ENCODE measurements at regions not wholly inside any gene's neighbourhood (a gene's known extent, or its start where the extent isn't known, plus 50 kb on each side); places are given as distances from the start of the nearest gene placed in this dataset.

DNA sequence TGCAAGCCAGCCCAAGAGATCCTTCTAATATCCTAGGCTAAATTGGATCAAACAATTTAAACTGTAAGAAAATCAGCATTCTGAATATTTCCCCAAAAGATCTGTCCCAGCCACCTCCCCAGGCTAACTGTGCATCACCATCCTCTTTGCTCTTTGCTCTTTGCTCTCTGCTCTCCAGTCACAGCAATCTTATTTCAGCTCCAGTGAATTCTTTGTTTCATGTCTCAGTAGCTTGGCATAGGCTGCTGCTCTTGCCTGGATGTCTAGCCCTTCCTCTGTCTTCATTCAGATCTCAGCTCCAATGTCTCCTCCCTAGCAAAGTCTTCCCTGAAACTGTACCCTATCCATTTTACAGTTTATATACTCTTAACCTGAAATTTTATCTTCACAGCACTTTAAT, 399.8 kb upstream of the USP15 start:
- no peak for DNase-seq

DNA sequence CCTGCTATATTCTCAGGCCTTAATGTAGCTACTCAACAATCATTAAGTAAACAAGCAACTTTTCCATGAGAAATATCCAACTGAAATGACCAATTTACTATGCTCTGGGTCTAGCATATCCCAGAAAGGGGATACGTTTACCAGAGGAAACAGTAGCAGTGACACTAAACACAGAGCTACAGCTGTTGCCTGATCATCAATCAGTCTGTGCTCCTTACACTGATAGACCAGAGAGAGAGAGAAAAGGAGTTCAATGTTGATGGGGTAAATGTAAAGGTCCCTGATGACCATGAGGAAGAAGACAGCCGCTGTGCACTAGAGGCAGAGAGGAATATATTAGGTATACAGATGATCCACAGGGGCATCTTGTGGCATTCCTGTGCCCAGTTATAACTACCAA, 397.2 kb upstream of the USP15 start:
- no peak for DNase-seq

DNA sequence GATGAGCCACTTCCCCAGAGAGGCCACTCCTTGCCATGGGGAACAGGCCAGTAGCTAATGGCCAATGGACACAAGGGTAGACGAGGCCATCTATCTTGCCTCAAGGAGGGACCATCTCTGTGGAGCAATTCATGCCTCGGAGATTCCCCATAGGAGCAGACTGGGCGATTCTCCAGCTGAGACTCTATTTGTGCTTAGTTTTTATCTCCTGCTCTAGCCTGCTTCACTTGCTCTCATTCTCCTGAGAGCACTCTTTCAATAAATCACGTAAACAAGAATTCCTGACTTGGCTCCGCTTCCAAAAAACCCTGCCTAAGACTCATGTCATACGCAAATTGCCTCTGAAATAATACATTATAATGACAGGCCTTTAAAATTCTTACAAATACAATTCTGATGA, 396.4 kb upstream of the USP15 start:
- no peak for DNase-seq

DNA sequence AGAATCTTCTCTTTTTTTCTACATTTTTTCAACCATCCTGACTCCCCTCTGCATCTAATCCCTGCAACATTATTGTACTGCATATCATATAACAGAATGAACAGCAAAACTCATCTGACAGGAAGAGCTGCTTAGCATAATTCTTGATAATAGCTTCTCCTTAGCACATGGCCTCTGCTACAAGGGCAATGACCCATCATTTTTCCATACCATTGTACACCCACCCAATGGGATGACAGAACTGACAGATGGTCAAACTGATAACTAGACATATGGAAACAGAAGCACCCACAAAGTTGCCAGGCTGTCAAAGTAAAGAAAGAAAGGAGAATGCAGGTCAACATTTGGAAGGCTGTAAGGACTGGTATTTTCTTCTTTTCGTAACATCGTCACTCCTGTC, 390.4 kb upstream of the USP15 start:
- no peak for DNase-seq

DNA sequence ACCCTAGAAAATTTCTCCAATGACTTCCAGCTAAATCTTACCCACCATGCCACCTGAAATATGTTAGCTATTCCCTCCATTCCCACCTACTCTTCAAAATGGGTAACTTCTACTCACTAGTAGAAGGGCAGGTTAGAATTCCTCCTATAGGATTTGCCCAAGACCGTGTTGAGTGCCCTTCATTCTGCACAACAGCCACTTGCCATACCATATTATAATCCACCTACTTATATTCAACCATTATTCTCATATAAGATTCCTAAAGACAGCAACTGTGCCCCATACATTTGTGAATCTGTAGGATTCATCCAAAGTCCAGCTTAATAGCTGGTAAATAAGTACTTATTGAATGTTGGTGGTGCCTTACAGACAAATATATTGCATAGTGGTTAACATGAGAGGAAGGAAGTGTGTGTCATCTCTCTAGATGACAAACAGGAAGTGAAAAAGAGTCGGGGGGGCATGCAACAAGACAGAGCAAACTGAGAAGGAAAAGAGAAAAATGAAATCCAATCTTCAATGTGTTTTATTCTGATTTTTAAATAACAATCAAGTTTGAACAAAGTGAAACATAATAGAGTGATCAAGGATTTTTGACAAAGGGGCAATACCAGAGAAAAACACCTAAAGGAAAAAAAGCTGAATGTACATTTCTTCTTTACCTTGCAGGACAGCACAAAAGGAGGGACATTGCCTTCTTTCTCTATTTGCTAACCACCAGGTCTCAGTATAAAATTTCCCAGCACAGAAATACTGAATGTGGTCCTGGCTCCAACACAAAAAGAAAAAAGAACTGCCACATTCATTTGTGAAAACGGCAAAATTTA, 389.3 kb upstream of the USP15 start:
- DNase-seq: no peak

DNA sequence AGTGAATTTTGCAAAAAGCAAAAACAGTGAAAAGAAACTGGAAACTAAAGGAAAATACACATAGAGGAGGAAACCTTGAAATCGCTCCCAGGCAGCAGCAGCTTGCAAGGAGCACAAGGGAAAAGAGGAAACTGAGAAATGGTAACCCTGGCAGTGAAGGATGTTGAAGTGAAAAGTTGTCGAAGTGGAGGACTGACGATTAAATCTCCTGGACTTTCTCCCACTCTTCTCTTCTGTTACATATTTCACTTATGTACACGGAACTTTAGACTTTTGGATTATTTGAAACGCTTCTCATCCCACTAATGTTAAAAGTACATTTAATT, 388.8 kb upstream of the USP15 start:
- no peak for DNase-seq

DNA sequence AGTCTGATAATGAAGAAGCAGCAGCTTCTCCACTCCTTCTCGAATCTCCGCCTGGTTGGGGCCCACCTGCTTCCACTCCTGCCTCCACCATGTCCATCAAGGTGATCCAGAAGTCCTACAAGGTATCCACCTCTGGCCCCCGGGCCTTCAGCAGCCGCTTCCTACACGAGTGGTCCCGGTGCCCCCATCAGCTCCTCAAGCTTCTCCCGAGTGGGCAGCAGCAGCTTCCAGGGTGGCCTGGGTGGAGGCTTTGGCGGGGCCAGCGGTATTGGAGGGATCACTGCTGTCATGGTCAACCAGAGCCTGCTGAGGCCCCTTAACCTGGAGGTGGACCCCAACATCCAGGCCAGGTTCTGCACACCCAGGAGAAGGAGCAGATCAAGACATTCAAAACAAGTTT, 381.0 kb upstream of the USP15 start:
- DNase-seq: no peak

DNA sequence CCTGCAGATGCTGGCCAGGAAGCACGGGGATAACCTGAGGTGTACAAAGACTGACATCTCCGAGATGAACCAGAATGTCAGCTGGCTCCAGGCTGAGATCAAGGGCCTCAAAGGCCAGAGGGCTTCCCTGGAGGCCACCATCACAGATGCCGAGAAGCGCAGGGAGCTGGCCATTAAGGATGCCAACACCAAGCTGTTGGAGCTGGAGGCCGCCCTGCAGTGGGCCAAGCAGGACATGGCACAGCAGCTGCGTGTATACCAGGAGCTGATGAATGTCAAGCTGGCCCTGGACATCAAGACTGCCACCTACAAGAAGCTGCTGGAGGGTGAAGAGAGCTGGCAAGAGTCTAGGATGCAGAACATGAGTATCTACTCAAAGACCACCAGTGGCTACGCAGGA, 380.0 kb upstream of the USP15 start:
- no peak for DNase-seq

DNA sequence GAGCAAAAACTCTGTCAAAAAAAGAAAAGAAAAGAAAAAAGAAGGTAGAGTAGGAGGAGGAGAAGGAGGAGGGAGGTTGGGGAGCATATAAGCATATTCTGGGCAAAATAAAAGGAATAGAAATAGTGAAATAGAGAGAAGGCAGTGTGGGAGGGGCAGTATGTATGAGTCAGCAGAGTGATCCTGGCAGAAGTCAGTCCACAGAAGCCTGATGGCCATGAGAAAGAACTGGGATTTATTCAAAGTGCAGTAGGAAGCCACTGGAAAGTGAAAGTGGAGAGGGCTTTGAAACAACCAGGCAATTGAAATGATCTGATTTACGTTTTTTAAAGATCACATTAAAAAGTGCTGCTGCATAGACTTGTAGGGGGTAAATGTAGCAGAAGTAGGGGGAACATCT, 368.6 kb upstream of the USP15 start:
- DNase-seq: no peak

DNA sequence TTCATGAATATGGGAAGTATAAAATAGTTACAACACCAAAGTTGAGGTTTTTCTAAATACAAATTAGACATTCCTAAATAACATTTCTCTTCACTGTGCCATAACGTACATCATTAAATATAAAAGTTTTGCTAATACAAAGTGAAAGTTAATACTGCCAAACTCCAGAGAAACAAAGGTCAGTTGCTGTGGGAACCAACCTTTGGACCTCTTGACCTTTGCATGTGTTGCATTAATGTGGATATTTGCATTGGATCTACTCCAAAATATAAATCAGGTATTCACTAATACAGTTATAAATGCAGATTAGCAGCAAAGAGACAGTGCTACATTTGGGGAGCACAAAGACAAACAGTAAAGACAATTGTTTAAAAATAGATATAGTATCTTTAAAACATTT, 366.0 kb upstream of the USP15 start:
- no peak for DNase-seq

DNA sequence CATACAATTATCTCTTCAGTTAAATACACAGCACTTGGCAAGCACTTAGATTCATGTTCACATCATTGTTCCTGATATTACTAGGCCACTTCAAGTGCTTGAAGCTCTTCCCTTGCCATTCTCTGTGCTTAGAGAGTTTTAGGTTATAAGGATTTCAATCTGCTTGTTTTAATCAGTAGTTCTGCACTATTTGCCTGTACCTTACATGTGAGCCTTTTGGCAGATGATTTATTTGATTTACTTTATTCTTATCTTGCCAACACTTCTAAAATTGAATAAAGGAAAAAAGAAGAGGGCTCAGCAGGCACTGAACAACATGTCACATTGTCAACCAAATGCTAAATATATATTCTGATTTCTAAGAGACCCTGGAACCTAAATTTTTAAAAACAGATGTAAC, 363.8 kb upstream of the USP15 start:
- no peak for DNase-seq

DNA sequence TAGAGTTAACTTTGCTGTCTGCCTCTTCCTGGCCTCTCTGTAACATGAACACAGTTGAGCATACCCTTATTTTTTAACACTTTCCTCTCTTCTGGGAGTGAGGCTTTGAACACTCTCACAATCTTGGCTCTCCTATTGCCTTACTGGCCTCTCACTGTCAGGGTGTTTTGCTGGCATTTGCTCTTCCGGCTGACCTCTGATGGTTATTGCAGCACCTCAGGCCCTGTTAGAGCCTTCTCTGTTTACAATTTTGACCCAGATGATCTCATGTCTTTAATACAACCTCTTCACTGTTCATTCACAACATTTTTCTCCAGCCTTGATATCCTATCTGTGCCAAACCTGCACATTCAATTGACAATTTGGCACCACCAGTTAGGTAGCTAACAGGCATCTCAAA, 357.8 kb upstream of the USP15 start:
- no peak for DNase-seq

DNA sequence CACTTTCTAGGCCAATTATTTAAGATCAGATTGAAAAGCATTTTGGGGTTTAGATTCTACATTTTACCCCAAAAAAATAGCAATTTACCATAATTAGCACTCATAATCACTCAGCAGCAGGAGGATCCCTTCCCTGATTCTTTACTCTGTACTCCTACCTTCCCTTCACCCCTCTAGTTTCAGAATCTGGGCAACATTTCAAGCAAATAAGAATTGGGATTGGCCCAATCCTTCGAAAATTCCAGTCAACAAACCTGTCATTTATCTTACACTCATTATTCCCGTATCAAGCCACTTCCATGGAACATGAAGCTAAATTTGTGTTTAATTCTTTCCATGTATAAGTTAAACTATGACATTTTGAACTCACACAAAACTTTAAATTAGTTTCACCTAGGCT, 349.1 kb upstream of the USP15 start:
- DNase-seq: no peak

DNA sequence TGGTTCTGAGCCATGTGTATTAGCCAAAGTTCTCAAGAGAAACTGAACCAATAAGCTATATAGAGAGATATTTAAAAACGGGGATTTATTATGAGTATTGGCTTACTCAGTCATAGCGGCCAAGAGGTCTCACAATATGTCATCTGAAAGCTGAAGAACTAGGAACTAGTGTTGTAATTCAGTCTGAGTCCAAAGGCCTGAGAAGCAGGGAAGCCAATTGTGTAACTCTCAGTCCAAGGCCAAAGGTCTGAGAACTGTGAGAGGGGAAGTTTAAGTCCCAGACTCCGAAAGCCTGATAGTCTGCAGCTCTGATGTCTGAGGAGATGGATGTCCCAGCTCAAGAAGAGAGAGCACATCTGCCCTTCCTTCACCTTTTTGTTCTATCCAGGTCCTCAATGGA, 344.8 kb upstream of the USP15 start:
- DNase-seq: no peak

DNA sequence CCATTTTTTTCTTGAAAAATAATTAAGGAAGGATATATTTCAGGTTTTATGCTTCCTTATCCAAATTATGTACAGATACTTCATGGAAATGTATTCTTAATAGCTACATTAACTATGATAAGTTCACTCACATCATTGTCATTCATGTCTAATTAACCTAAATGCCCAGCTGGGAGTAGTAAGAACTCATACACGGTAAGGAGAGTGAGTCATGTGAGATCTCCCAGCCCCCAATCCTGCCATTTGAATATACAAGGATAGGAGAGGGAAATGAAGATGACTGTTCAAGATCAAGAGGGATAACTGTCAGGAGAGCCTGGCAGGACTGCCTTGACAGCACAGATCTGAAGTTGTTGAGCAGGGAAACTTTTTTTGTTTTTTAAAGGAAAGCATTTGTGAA, 343.4 kb upstream of the USP15 start:
- no peak for DNase-seq

DNA sequence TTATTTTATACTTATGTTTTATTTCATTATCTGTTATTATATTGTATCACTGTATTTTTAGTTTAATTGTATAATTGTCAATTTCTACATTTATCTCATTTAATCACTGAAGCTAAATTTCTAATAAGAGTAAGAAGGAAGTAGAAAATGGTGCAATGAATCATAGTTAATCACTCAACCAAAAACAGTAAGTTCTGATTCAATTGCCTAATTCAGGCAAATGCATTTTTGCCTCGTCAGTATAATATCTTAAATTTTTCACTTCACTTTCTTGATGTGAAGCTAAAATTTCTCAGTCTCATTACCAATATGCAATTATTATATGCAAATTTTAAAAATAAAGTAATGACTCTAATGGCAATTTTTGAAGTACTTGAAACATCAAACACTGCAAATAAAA, 340.5 kb upstream of the USP15 start:
- DNase-seq: no peak

DNA sequence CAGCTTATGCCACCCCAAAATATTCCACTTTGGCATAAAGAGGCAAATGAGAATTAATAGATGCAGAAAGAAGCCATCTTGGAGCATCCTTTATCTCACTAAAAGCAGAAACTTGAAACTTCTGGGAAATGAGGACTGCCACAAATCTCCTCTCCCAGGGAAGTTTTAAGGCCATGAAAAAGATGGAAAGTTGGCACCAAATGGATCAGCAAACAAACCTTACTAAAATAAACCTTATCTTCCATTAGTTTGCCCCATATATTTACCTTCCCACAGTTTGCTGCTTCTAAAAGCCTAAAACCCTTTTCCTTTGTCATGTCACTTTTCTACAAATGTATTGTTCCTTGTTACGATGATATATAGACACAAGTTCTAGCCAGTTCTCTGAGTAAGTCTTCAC, 340.0 kb upstream of the USP15 start:
- no peak for DNase-seq

DNA sequence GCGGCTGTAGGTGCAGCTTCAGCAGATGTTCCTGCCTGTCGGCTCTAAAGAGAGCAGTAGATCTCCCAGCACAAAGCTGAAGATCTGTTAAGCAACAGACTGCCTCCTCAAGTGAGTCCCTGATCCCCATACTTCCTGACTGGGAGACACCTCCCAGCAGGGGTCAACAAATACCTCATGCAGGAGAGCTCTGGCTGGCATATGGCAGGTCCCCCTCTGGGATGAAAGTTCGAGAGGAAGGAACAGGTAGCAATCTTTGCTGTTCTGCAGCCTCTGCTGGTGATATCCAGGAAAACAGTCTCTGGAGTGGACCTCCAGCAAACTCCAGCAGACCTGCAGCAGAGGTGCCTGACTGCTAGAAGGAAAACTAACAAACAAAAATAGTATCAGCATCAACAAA, 337.1 kb upstream of the USP15 start:
- no peak for DNase-seq

DNA sequence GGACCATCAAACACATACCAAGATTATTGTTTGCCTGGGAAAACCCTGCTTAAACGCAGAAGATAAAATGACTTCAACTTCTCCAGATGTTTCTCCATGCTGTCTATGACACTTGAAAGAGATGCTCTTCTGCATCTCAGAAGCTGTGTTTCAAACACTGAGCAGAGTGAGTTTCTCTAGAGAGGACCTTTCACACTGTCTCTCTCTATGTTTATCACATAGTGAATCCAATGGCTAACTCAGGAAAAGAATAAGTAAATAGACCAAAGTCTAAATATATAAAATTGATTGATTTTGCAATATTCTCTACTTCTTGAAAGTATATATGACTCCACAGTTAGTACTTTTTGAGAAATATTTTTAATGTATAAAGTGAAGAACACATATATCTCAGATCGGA, 325.6 kb upstream of the USP15 start:
- no peak for DNase-seq

DNA sequence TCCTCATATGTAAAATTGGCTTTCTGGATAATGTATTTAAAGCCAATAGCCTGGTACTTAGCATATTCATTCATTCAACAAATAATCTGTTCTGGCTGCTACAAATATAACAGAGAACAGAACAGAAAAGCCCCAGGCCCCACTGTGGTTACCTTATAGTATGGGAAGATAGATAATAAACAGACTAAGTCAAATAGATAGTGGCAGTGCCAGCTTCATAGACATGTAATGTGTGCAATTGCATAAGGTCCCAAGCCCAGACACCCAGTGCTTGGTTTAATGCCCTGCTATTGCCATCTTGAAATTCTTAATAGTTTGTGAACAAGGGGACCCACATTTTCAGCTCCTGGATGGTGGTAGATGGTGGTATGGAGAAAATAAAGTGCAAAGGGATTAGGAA, 320.2 kb upstream of the USP15 start:
- DNase-seq: no peak

DNA sequence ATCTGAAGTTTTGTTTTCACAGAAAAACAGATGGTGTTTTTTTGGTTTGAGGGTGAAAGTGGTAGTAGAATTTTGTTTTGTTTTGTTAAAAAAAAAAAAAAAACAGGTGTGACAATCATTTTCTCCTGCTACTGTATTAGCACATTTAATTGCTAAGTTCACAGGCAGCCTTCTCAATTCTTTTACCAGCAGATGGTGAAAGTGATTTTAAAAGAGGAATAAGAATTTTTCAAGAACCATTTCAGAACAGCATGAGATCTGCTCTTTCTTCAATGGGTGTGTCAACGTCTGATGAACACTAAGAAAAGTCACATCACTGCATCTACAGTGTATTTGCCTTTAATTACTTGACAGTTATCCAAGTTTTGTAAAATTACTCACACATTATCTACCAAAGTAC, 303.7 kb upstream of the USP15 start:
- no peak for DNase-seq

DNA sequence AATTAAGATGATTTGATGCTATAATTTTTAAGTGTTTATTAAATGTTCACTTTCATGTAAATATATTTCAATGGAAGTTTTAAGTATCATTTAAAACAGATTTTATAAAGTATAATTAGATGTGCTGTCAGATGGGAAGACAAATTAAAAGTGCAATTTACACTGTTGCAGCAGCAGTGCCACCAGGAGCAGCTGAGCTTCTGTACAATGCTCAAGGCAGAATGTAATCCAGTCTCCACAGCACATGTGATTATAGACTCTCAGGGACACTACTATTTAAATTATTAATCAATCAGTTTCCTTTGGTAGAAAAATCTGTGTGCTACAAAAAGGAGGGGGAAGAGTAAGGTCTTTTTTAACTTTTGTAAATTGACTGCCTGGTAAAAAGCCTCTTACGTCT, 285.7 kb upstream of the USP15 start:
- no peak for DNase-seq

DNA sequence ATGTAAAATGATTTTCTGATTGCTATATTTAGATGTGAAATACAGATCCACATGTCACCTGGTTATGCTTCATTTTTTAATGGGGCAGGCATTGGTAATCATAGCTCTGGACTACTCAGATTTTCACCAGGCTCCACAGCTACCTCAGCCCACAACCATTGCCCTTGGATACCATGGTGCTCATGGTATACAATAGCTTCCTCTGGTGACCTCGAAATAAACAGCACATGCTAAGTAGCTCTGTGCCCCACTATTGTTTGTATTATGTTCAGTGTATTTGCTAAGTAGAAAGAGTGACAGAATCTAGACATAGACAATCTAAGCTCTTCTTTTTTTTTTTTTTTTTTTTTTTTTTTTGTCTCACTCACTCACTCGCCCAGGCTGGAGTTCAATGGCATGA, 274.4 kb upstream of the USP15 start:
- DNase-seq: no peak

DNA sequence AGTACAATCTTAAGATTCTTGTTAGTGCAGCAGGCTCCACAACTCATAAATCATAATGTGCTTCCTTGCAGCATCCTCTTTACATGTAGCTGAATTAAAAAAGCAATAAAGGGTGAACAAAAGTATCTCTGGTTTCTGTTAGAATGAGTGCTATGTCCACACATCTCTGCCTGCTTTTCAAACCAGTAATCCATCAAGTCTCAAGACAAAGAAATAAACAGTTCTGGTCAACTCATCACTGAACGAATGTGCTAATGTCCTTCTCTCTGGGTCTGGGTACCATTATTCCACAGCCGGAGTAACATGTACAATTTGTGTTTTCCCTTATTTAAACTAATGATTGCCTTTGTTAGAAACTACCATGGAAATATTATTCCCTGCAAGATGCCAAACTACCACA, 273.0 kb upstream of the USP15 start:
- DNase-seq: no peak

DNA sequence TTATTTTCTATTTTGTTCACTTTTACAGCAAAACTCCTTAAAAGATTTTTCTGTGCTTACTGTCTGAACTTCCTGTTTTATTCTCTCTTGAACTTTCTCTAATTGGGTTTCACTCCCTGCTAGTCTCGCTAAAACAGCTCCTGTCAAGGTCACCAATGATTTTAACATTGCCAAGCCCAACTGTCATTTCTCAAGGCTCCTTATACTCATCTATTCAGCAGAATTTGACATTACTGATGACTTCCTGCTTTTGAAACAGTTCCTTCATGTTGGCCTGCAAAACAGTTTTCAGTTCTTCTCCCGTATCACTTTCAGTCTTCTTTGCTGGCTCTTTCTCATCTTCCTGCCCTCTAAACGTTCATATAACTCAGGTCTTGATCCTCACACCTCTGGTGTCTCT, 268.5 kb upstream of the USP15 start:
- DNase-seq: no peak
